ENCODE measurements at regions not wholly inside any gene's neighbourhood (a gene's known extent, or its start where the extent isn't known, plus 50 kb on each side); places are given as distances from the start of the nearest gene placed in this dataset.
"Not testable (repeated sequence)": the region's sequence is repeated elsewhere in the genome, so short reads cannot be mapped to it uniquely, and the experiment has no call there.

DNA sequence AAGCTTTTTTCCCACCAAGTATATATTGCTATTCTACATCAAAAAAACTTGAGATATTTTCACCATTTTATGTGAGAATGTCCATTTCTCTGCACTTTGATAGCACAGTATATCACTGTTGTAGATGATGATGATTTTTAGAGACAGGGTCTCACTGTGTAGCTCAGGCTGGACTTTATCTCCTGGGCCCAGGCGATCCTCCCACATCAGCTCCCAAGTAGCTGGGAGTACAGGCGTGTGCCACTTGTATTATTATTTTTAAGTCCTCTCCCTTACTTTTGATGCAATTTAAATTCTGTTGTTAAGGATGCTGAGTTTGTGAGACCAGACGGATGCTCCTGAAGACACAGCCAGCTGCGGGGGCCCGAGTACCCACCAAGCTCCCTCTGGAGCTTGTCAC, 326.8 kb downstream of the QKI start:
- Histone ChIP-seq H3K9ac (no peak overlapping the region; a peak in 1 of 22 replicates), H3K27ac (no peak overlapping the region), H3K27me3 (peaks cover 0 to 15% (median 6%) of the 10 kb centered on the region in 11 experiments; a peak in 7 of 22 replicates), H3K4me1 (peaks cover 13 to 27% (median 16%) of the 10 kb centered on the region in 10 experiments), H4K20me1 (0 out of 22 replicates have a peak, but pooled peaks cover 0 to 6% (median 0%) of the 10 kb centered on the region in 11 experiments), H3K36me3 (no peaks in the 10 kb centered on the region), H3K4me3 (no peak overlapping the region), H3K9me3 (replicated peaks in 1 of 11) (peaks cover 0 to under 1% (median 0%) of the 10 kb centered on the region in 11 experiments; a peak in 1 of 22 replicates), H3K4me2 (peak overlapping the region in 9 of 11 experiments; percentile 34 to 84 (median 72); a peak in 16 of 22 replicates)
- no peak for TF ChIP-seq Cebpa-rat (IDR thresholded peaks at IDR 0.05)

DNA sequence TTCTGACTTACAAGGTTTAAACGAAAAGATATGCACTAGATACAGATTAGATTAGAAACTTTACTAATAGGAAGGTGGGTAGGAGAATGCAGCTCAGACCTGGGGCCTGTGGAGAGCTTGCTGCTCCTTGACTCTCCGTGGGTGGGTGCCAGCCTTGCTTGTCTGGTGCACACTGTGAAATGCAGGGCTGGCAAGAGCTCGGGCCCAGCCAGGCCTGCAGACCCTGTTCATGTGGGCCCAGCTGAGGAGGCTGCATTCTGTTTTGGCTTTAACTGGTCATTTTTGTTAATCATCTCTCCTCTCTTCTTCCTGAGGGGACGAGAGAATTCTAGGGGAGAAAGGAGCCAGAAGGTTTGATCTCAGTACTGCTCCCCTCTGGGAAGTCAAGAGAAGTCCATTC, 325.4 kb downstream of the QKI start:
- peaks cover 20 to 34% (median 26%) of the 10 kb centered on the region in 10 experiments for H3K4me1 ChIP-seq
- no peak overlapping the region for H3K9ac ChIP-seq
- no peak for TF ChIP-seq Cebpa-rat (IDR thresholded peaks at IDR 0.05)
- H3K4me2 ChIP-seq, result no peak overlapping the region
- H3K4me3 ChIP-seq, result no peak overlapping the region
- no peak overlapping the region for H3K27ac ChIP-seq
- H3K27me3 ChIP-seq, result peaks cover 0 to 15% (median 6%) of the 10 kb centered on the region in 11 experiments; a peak in 7 of 22 replicates
- H3K36me3 ChIP-seq, result no peaks in the 10 kb centered on the region
- 0 out of 22 replicates have a peak, but pooled peaks cover 0 to 6% (median 0%) of the 10 kb centered on the region in 11 experiments for H4K20me1 ChIP-seq
- no peaks in the 10 kb centered on the region for H3K9me3 ChIP-seq (replicated peaks in 1 of 11)

DNA sequence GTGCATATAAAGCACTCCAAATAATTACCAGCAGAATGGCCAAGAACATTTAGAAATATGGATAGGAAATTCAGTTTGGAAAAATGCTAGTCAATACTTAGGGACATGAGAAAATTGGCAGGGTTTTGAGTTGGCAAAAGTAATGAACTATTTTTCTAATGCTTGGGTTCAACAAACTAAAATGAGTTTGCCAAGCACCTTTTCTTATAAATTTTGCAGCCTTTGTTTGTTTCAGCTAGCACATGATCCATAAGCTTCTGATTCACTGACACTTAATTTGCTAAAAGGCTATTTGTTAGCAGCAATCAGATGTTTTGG, 324.8 kb downstream of the QKI start:
- Histone ChIP-seq H4K20me1 (0 out of 22 replicates have a peak, but pooled peaks cover 0 to 6% (median 0%) of the 10 kb centered on the region in 11 experiments), H3K27me3 (peaks cover 0 to 15% (median 6%) of the 10 kb centered on the region in 11 experiments; a peak in 7 of 22 replicates), H3K36me3 (no peaks in the 10 kb centered on the region), H3K27ac (no peak overlapping the region), H3K4me1 (peaks cover 20 to 37% (median 30%) of the 10 kb centered on the region in 10 experiments), H3K4me3 (no peak overlapping the region), H3K9me3 (replicated peaks in 1 of 11) (no peaks in the 10 kb centered on the region), H3K9ac (no peak overlapping the region), H3K4me2 (peak overlapping the region in 4 of 11 experiments; percentile 23 to 55 (median 38); a peak in 3 of 22 replicates)
- TF ChIP-seq Cebpa-rat (IDR thresholded peaks at IDR 0.05), result no peak

DNA sequence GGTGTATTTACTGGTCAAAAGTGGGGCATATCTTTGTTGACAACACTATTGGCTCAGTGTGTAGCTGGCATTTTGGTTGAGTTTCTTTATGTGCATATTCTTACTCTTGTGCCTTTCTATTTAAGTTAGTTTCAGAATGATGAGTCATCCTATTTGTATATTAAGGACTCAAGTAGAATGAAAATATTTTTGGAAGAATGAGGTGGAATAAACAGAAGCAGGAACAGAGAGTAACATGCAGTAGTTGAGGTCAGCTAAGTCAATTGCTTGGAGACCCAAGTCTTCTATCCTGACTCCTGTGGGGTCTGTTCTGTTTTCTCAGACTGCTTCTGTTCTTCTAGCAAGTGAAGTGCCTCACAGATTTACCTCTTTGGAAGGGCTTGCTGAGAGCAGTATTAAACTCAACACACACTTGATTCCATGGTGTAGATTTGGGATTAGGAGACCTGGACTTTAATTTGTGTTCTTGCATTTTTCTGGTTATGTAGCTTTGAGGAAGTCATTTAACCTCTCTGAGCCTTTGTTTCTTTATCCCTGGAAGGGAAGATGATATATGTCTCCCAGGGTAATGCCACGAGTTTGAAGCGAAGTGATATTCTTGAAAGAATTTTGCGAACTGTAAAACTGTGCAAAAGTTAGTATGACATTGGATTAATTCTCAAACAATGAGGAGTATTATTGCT, 324.3 kb downstream of the QKI start:
- Histone ChIP-seq H3K27me3 (peaks cover 0 to 15% (median 6%) of the 10 kb centered on the region in 11 experiments; a peak in 7 of 22 replicates), H3K9me3 (replicated peaks in 1 of 11) (no peaks in the 10 kb centered on the region), H3K4me1 (peaks cover 20 to 39% (median 32%) of the 10 kb centered on the region in 10 experiments), H3K36me3 (no peaks in the 10 kb centered on the region), H4K20me1 (0 out of 22 replicates have a peak, but pooled peaks cover 0 to 6% (median 0%) of the 10 kb centered on the region in 11 experiments), H3K4me2 (peak overlapping the region in 5 of 11 experiments; percentile 6 to 55 (median 37); a peak in 9 of 22 replicates), H3K9ac (no peak overlapping the region), H3K27ac (no peak overlapping the region), H3K4me3 (no peak overlapping the region)
- no peak for TF ChIP-seq Cebpa-rat (IDR thresholded peaks at IDR 0.05)

DNA sequence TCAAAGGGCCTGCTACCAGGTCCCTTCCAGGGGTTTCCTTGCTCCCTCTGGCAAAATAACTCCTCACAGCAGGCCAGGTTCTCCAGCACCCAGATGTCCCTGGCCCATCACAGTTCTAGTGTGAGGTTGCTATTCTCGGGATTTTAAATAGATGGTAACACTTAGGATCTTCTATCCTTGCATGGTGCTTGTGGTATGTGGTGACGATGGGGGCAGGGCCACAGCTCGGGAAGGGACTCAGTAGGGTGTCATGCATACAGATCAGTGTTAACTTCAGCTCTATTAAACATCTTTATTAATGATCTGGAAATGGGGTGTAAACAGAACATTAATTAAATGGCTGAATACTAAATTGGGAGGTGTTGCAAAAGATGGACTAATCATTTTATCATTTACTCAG, 323.8 kb downstream of the QKI start:
- no peak overlapping the region for H3K4me3 ChIP-seq
- no peaks in the 10 kb centered on the region for H3K9me3 ChIP-seq (replicated peaks in 1 of 11)
- 0 out of 22 replicates have a peak, but pooled peaks cover 0 to 6% (median 0%) of the 10 kb centered on the region in 11 experiments for H4K20me1 ChIP-seq
- no peak overlapping the region for H3K9ac ChIP-seq
- peaks cover 25 to 45% (median 37%) of the 10 kb centered on the region in 10 experiments for H3K4me1 ChIP-seq
- no peak overlapping the region for H3K27ac ChIP-seq
- peaks cover 0 to 15% (median 6%) of the 10 kb centered on the region in 11 experiments; a peak in 7 of 22 replicates for H3K27me3 ChIP-seq
- no peaks in the 10 kb centered on the region for H3K36me3 ChIP-seq
- TF ChIP-seq Cebpa-rat (IDR thresholded peaks at IDR 0.05), result no peak
- peak overlapping the region in 5 of 11 experiments; percentile 6 to 55 (median 37); a peak in 9 of 22 replicates for H3K4me2 ChIP-seq

DNA sequence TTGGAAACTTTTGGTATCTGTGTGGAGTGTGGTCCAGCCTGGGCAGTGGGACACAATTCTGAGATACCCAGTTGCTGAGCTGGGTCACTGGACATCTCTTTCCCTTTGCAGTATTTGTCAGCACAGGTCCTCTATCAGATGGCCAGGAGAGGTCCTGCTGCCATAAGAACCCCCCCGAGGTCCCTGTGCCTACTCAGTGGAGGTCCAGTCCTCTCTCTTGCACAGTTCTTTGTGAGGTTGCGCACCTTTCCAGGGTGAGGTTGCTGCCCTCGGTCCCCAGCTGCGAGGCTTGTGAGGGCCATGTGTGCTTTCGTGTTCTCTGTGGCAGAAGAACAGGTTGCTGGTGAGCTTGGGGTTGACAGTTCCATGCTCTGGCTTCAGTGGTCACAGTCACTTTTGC, 320.6 kb downstream of the QKI start:
- Histone ChIP-seq H3K27me3 (peaks cover 0 to 11% (median 0%) of the 10 kb centered on the region in 11 experiments; a peak in 4 of 22 replicates), H3K36me3 (no peaks in the 10 kb centered on the region), H3K27ac (no peak overlapping the region), H3K9ac (no peak overlapping the region), H3K4me1 (peaks cover 36 to 55% (median 47%) of the 10 kb centered on the region in 10 experiments), H3K4me3 (no peak overlapping the region), H3K9me3 (replicated peaks in 1 of 11) (no peaks in the 10 kb centered on the region), H3K4me2 (peak overlapping the region in 9 of 11 experiments; percentile 3 to 81 (median 53); a peak in 15 of 22 replicates), H4K20me1 (no peaks in the 10 kb centered on the region)
- TF ChIP-seq Cebpa-rat (IDR thresholded peaks at IDR 0.05), result no peak

DNA sequence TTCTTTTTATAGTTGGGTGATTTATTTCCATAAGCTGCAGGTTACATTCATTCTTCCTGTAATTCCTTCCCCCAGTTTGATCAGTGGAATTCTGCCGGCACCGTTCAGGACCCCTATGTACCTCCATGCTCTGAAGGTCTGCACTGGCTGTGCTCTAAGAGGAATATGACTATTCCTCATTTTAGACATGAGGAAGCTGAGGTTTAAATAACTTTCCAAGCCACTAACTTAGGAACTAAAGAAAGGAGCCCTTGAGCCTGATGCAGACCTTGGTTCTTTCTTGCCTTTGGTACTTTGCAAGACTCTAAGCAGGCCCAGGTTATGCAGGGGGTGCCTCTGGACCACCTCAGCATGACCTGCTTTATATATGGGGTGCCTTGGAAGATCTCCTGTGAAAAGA, 318.5 kb downstream of the QKI start:
- TF ChIP-seq Cebpa-rat (IDR thresholded peaks at IDR 0.05), result no peak
- Histone ChIP-seq H3K9ac (no peak overlapping the region), H3K4me2 (peak overlapping the region; percentile 63 to 81 (median 67)), H3K27ac (no peak overlapping the region), H3K4me1 (peaks cover 25 to 63% (median 42%) of the 10 kb centered on the region in 10 experiments), H3K36me3 (no peaks in the 10 kb centered on the region), H4K20me1 (no peaks in the 10 kb centered on the region), H3K4me3 (no peak overlapping the region), H3K27me3 (no peaks in the 10 kb centered on the region), H3K9me3 (replicated peaks in 1 of 11) (no peaks in the 10 kb centered on the region)

DNA sequence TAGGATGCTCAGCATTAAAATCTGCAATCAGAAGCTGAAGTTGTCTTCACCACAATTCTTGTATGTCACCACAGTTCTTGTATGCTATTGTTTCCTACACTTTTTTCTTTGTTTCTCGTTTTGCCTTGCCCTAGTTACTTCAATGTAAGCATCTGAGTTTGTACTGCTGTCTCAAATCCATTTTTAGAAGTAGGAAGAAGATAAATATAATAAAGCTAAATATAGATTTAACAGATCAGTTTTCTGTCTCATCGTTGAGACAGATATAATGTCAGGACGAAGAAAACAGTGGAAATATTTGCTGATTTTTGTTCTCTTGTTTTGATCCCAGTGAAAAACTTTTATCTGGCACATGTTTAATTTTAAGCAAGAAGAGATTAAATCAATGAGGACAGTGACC, 318.0 kb downstream of the QKI start:
- no peak overlapping the region for H3K4me3 ChIP-seq
- H3K36me3 ChIP-seq, result no peaks in the 10 kb centered on the region
- H3K4me2 ChIP-seq, result peak overlapping the region; percentile 63 to 81 (median 67)
- H3K27me3 ChIP-seq, result no peaks in the 10 kb centered on the region
- H4K20me1 ChIP-seq, result no peaks in the 10 kb centered on the region
- peak overlapping the region in 1 of 11 experiments; percentile 9; a peak in 1 of 22 replicates for H3K27ac ChIP-seq
- peaks cover 25 to 67% (median 42%) of the 10 kb centered on the region in 10 experiments for H3K4me1 ChIP-seq
- H3K9ac ChIP-seq, result peak overlapping the region in 1 of 11 experiments; percentile 21; a peak in 1 of 22 replicates
- no peaks in the 10 kb centered on the region for H3K9me3 ChIP-seq (replicated peaks in 1 of 11)
- no peak for TF ChIP-seq Cebpa-rat (IDR thresholded peaks at IDR 0.05)

DNA sequence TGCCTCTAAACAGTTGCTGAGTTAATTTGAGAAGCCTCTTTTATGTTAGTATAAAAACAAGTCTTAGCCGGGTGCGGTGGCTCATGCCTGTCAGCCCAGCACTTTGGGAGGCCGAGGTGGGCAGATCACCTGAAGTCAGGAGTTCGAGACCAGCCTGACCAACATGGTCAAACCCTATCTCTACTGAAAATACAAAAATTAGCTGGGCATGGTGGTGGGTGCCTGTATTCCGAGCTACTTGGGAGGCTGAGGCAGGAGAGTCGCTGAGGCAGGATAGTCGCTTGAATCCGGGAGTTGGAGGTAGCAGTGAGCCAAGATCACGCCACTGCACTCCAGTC, 317.5 kb downstream of the QKI start:
- H3K4me2 ChIP-seq, result peak overlapping the region; percentile 63 to 81 (median 67)
- peak overlapping the region in 2 of 11 experiments; percentile 9 to 16; a peak in 3 of 22 replicates for H3K27ac ChIP-seq
- not testable (repeated sequence) for H3K9me3 ChIP-seq (replicated peaks in 1 of 11); H3K27me3 ChIP-seq; H3K9ac ChIP-seq; H3K4me3 ChIP-seq; H4K20me1 ChIP-seq; H3K36me3 ChIP-seq
- H3K4me1 ChIP-seq, result peaks cover 25 to 67% (median 42%) of the 10 kb centered on the region in 10 experiments

All from BLaER1 treated with 17β-estradiol and CSF1 and Interleukin-3, amounts not matched to agents 10 nM and 100 nM (cell line).